ENCODE measurements at regions not wholly inside any gene's neighbourhood (a gene's known extent, or its start where the extent isn't known, plus 50 kb on each side); places are given as distances from the start of the nearest gene placed in this dataset.

DNA sequence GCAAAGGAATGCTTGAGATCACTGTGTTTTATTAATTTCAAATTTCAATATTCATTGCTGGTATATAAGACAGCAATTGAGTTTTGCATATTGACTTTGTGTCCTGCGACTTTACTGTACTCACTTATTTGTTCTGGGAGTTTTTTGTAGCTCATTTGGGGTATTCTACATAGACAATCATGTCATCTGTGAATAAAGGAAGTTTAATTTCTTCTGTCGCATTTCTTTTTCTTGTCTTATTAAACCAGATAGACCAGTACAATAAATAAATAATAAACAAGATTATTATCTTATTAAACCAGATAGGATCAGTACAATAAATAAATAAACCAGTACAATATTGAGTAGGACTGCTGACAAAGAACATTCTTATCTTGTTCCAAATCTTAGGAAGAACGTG is 448.2 kb downstream of the RPS24 start:
- DNase-seq = no peak
- H3K9me2 ChIP-seq = no peaks in the 10 kb centered on the region
- ChIA-PET POLR2A (no interaction called here), CTCF (interaction anchor here (0.7 kb wide), 1 partner anchor 10 kb away, joined by 4 read pairs; no protein-coding TSS in a partner anchor)
- peaks cover 0 to 12% of the 10 kb centered on the region in 2 experiments; a peak in 1 of 4 replicates for H3K4me1 ChIP-seq (ENCODE audit: control insufficient read depth in 1 of 2, insufficient read depth in 2 of 2, low read depth in 1 of 2, low read length in 1 of 2)
- H3K36me3 ChIP-seq (replicated peaks in 1 of 2; ENCODE audit: control insufficient read depth in 1 of 2, insufficient read depth in 2 of 2, low read length in 1 of 2) = no peaks in the 10 kb centered on the region
- H3K4me2 ChIP-seq = no peak overlapping the region
- no peak overlapping the region for H3K27ac ChIP-seq (ENCODE audit: low read depth in 2 of 2, low read length in 1 of 2)
- H4K20me1 ChIP-seq (ENCODE audit: insufficient read depth) = no peaks in the 10 kb centered on the region
- WGBS (ENCODE audit: low lambda C conversion rate) = 67% methylated on average over 3 of the region's 3 CpGs
- no peak overlapping the region for H3K4me3 ChIP-seq (ENCODE audit: low read depth in 2 of 2, low read length in 1 of 2)
- no peaks in the 10 kb centered on the region for H3F3A ChIP-seq (replicated peaks; ENCODE audit: insufficient read depth)
- no peaks in the 10 kb centered on the region for H3K79me2 ChIP-seq (ENCODE audit: insufficient read depth)
- TF ChIP-seq GABPA (IDR thresholded peaks at IDR 0.05; ENCODE audit: low read depth) = no peak
- TF ChIP-seq, protein P1, sequence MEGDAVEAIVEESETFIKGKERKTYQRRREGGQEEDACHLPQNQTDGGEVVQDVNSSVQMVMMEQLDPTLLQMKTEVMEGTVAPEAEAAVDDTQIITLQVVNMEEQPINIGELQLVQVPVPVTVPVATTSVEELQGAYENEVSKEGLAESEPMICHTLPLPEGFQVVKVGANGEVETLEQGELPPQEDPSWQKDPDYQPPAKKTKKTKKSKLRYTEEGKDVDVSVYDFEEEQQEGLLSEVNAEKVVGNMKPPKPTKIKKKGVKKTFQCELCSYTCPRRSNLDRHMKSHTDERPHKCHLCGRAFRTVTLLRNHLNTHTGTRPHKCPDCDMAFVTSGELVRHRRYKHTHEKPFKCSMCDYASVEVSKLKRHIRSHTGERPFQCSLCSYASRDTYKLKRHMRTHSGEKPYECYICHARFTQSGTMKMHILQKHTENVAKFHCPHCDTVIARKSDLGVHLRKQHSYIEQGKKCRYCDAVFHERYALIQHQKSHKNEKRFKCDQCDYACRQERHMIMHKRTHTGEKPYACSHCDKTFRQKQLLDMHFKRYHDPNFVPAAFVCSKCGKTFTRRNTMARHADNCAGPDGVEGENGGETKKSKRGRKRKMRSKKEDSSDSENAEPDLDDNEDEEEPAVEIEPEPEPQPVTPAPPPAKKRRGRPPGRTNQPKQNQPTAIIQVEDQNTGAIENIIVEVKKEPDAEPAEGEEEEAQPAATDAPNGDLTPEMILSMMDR (IDR thresholded peaks at IDR 0.05) = no peak
- no peak for TF ChIP-seq TCF12 (IDR thresholded peaks at IDR 0.05)
- TF ChIP-seq MXI1 (IDR thresholded peaks at IDR 0.05; ENCODE audit: low read depth, low read length) = no peak
- no peak for TF ChIP-seq PBX3 (IDR thresholded peaks at IDR 0.05)
- no peak for TF ChIP-seq POLR2AphosphoS5 (IDR thresholded peaks at IDR 0.05; ENCODE audit: low read depth, low read length)
- no peak for TF ChIP-seq TAF1 (IDR thresholded peaks at IDR 0.05; ENCODE audit: borderline replicate concordance, low read depth, low read length)
- TF ChIP-seq RCOR1 (IDR thresholded peaks at IDR 0.05; ENCODE audit: low read length) = no peak
- TF ChIP-seq NFIC (IDR thresholded peaks at IDR 0.05; ENCODE audit: borderline replicate concordance) = no peak
- no peaks in the 10 kb centered on the region; the same call in 1 of the 2 replicates for H3K27me3 ChIP-seq (ENCODE audit: insufficient read depth)
- no peak overlapping the region for H3K9ac ChIP-seq
- no peak overlapping the region for H2AFZ ChIP-seq (ENCODE audit: low read depth)
- no peaks in the 10 kb centered on the region for H3K9me3 ChIP-seq

DNA sequence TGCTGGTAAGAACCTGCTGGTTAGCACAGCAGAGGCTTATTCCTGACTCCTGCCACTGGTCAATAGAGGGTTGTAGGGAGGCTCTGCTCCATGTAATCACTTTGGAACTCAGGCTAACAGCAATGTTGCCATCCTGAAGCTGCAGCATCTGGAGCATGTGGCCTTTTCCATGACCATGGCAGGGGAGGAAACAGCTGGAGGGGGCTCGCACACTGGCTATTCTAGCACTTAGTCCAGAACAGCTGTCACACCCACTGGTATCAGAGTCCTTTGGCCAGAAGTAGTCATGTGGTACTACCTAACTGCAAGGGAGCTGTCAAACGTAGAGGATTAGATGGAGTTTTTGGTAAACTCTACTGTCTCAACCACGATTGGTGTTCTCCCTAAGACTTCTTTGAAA is 450.0 kb downstream of the RPS24 start:
- ChIA-PET CTCF (interaction anchor here (1.0 to 1.5 kb wide), 2 partner anchors 13 to 436 kb away, joined by 3 to 5 read pairs; no protein-coding TSS in a partner anchor), POLR2A (no interaction called here)
- DNase-seq = no peak
- Histone ChIP-seq H3K9me2 (no peaks in the 10 kb centered on the region), H3K4me1 (ENCODE audit: control insufficient read depth in 1 of 2, insufficient read depth in 2 of 2, low read depth in 1 of 2, low read length in 1 of 2) (peaks cover 0 to 3% of the 10 kb centered on the region in 2 experiments; a peak in 1 of 4 replicates), H3K9ac (no peak overlapping the region), H3F3A (replicated peaks; ENCODE audit: insufficient read depth) (no peaks in the 10 kb centered on the region), H3K4me2 (no peak overlapping the region), H3K9me3 (no peaks in the 10 kb centered on the region), H3K27me3 (ENCODE audit: insufficient read depth) (no peaks in the 10 kb centered on the region; the same call in 1 of the 2 replicates), H3K4me3 (ENCODE audit: low read depth in 2 of 2, low read length in 1 of 2) (no peak overlapping the region), H3K36me3 (replicated peaks in 1 of 2; ENCODE audit: control insufficient read depth in 1 of 2, insufficient read depth in 2 of 2, low read length in 1 of 2) (no peaks in the 10 kb centered on the region), H2AFZ (ENCODE audit: low read depth) (no peak overlapping the region), H3K79me2 (ENCODE audit: insufficient read depth) (no peaks in the 10 kb centered on the region), H4K20me1 (ENCODE audit: insufficient read depth) (no peaks in the 10 kb centered on the region), H3K27ac (ENCODE audit: low read depth in 2 of 2, low read length in 1 of 2) (no peak overlapping the region)
- 58% methylated on average over 3 of the region's 3 CpGs for WGBS (ENCODE audit: low lambda C conversion rate)
- TF ChIP-seq GABPA (IDR thresholded peaks at IDR 0.05; ENCODE audit: low read depth) = no peak
- TF ChIP-seq SMC3 (IDR thresholded peaks at IDR 0.05; ENCODE audit: low read depth, low read length) = no peak
- TF ChIP-seq NFIC (IDR thresholded peaks at IDR 0.05; ENCODE audit: borderline replicate concordance) = no peak
- TF ChIP-seq RAD21 (IDR thresholded peaks at IDR 0.05; ENCODE audit: low read length) = no peak
- TF ChIP-seq NRF1 (IDR thresholded peaks at IDR 0.05; ENCODE audit: low read depth, low read length) = no peak
- no peak for TF ChIP-seq USF2 (IDR thresholded peaks at IDR 0.05; ENCODE audit: borderline replicate concordance, low read depth, low read length)
- no peak for TF ChIP-seq FOXM1 (IDR thresholded peaks at IDR 0.05; ENCODE audit: low read depth)
- no peak for TF ChIP-seq MXI1 (IDR thresholded peaks at IDR 0.05; ENCODE audit: low read depth, low read length)
- no peak for TF ChIP-seq JUND (IDR thresholded peaks at IDR 0.05)
- no peak for TF ChIP-seq CHD2 (IDR thresholded peaks at IDR 0.05; ENCODE audit: low read length, partially characterized antibody)
